Dermis blood vessel endothelial cell (primary cell): ENCODE measurements at regions not wholly inside any gene's neighbourhood (a gene's known extent, or its start where the extent isn't known, plus 50 kb on each side); places are given as distances from the start of the nearest gene placed in this dataset.
"Not testable (repeated sequence)": the region's sequence is repeated elsewhere in the genome, so short reads cannot be mapped to it uniquely, and the experiment has no call there.

Source experiments
- DNase-seq: peaks from one replicate; pipeline ENCODE4 v3.0.0; 2010

- peak; percentile 98 for DNase-seq
Measured at GRCh38 chr5:42949348-42950115, 90.6 kb downstream of the ANXA2R start.

GRCh38 chr5:42948961-42949347, 91.2 kb downstream of the ANXA2R start:
- DNase-seq: no peak

- DNase-seq: peak; percentile 94
Measured at GRCh38 chr5:42944989-42945388, 95.1 kb downstream of the ANXA2R start.

- DNase-seq: no peak
Measured at GRCh38 chr5:42943931-42944631, 96.0 kb downstream of the ANXA2R start.

GRCh38 chr5:42940853-42941252, 99.3 kb downstream of the ANXA2R start:
- DNase-seq: no peak

GRCh38 chr5:42932011-42932410, 108.1 kb downstream of the ANXA2R start:
- not testable (repeated sequence) for DNase-seq

GRCh38 chr5:42931451-42931850, 108.7 kb downstream of the ANXA2R start:
- not testable (repeated sequence) for DNase-seq

GRCh38 chr5:42930934-42931333, 109.2 kb downstream of the ANXA2R start:
- DNase-seq: no peak

GRCh38 chr5:42929871-42930270, 110.2 kb downstream of the ANXA2R start:
- peak; percentile 27 for DNase-seq

GRCh38 chr5:42927730-42928129, 112.4 kb downstream of the ANXA2R start:
- DNase-seq: no peak

GRCh38 chr5:42924686-42925085, 113.0 kb upstream of the SELENOP start:
- no peak for DNase-seq

- DNase-seq: no peak
Measured at GRCh38 chr5:42924226-42924625, 112.5 kb upstream of the SELENOP start.

- DNase-seq: no peak
Measured at GRCh38 chr5:42923710-42924109, 112.0 kb upstream of the SELENOP start.

GRCh38 chr5:42919600-42919999, 107.9 kb upstream of the SELENOP start:
- DNase-seq: no peak

- DNase-seq: no peak
Measured at GRCh38 chr5:42915306-42915866, 103.7 kb upstream of the SELENOP start.

GRCh38 chr5:42912184-42912798, 100.6 kb upstream of the SELENOP start:
- peak; percentile 87 for DNase-seq

- peak; percentile 94 for DNase-seq
Measured at GRCh38 chr5:42908509-42909488, 97.1 kb upstream of the SELENOP start.

GRCh38 chr5:42908086-42908485, 96.4 kb upstream of the SELENOP start:
- DNase-seq: no peak

- no peak for DNase-seq
Measured at GRCh38 chr5:42905827-42906226, 94.1 kb upstream of the SELENOP start.

GRCh38 chr5:42900734-42901133, 89.0 kb upstream of the SELENOP start:
- DNase-seq: no peak

- no peak for DNase-seq
Measured at GRCh38 chr5:42898760-42899159, 87.1 kb upstream of the SELENOP start.

GRCh38 chr5:42896523-42896922, 84.8 kb upstream of the SELENOP start:
- no peak for DNase-seq
